ENCODE measurements at regions not wholly inside any gene's neighbourhood (a gene's known extent, or its start where the extent isn't known, plus 50 kb on each side); places are given as distances from the start of the nearest gene placed in this dataset.

GRCh38 chrX:113770806-113771205 is 813.1 kb upstream of the HTR2C start:
- H3K9me3 Mint-ChIP-seq, result no peaks in the 10 kb centered on the region
- no peak for DNase-seq
- H3K27me3 Mint-ChIP-seq (ENCODE audit: insufficient read depth), result no peaks in the 10 kb centered on the region
- H3K4me3 Mint-ChIP-seq, result no peak overlapping the region
- no peaks in the 10 kb centered on the region for H3K4me1 Mint-ChIP-seq (ENCODE audit: low read depth)
- H3K36me3 Mint-ChIP-seq (ENCODE audit: low read depth), result no peaks in the 10 kb centered on the region
- H3K27ac Mint-ChIP-seq, result no peak overlapping the region
- TF ChIP-seq CTCF (IDR thresholded peaks at IDR 0.05), result no peak

GRCh38 chrX:113770071-113770470 is 813.8 kb upstream of the HTR2C start:
- H3K27me3 Mint-ChIP-seq (ENCODE audit: insufficient read depth), result no peaks in the 10 kb centered on the region
- H3K4me1 Mint-ChIP-seq (ENCODE audit: low read depth), result no peaks in the 10 kb centered on the region
- H3K36me3 Mint-ChIP-seq (ENCODE audit: low read depth), result no peaks in the 10 kb centered on the region
- H3K27ac Mint-ChIP-seq, result no peak overlapping the region
- no peak overlapping the region for H3K4me3 Mint-ChIP-seq
- no peaks in the 10 kb centered on the region for H3K9me3 Mint-ChIP-seq
- TF ChIP-seq CTCF (IDR thresholded peaks at IDR 0.05), result no peak
- DNase-seq, result no peak

GRCh38 chrX:113759422-113759821 is 824.5 kb upstream of the HTR2C start:
- no peaks in the 10 kb centered on the region for H3K4me1 Mint-ChIP-seq (ENCODE audit: low read depth)
- H3K9me3 Mint-ChIP-seq, result peaks cover 6% of the 10 kb centered on the region
- no peak for DNase-seq
- TF ChIP-seq CTCF (IDR thresholded peaks at IDR 0.05), result no peak
- H3K36me3 Mint-ChIP-seq (ENCODE audit: low read depth), result no peaks in the 10 kb centered on the region
- H3K4me3 Mint-ChIP-seq, result no peak overlapping the region
- no peaks in the 10 kb centered on the region for H3K27me3 Mint-ChIP-seq (ENCODE audit: insufficient read depth)
- no peak overlapping the region for H3K27ac Mint-ChIP-seq

GRCh38 chrX:113747274-113747973 is 836.5 kb upstream of the HTR2C start:
- H3K4me1 Mint-ChIP-seq (ENCODE audit: low read depth), result no peaks in the 10 kb centered on the region
- no peak overlapping the region for H3K4me3 Mint-ChIP-seq
- no peak overlapping the region for H3K27ac Mint-ChIP-seq
- H3K27me3 Mint-ChIP-seq (ENCODE audit: insufficient read depth), result no peaks in the 10 kb centered on the region
- H3K9me3 Mint-ChIP-seq, result peaks cover 3% of the 10 kb centered on the region; the same call in 1 of the 2 replicates
- no peak for DNase-seq
- no peaks in the 10 kb centered on the region for H3K36me3 Mint-ChIP-seq (ENCODE audit: low read depth)
- no peak for TF ChIP-seq CTCF (IDR thresholded peaks at IDR 0.05)

GRCh38 chrX:113743069-113743468 is 840.8 kb upstream of the HTR2C start:
- no peak for DNase-seq
- Mint-ChIP-seq H3K9me3 (no peaks in the 10 kb centered on the region), H3K4me1 (ENCODE audit: low read depth) (no peaks in the 10 kb centered on the region), H3K27ac (no peak overlapping the region), H3K4me3 (no peak overlapping the region), H3K36me3 (ENCODE audit: low read depth) (no peaks in the 10 kb centered on the region), H3K27me3 (ENCODE audit: insufficient read depth) (no peaks in the 10 kb centered on the region)
- TF ChIP-seq CTCF (IDR thresholded peaks at IDR 0.05), result no peak

All from HFFc6 (cell line).